Uterus (tissue), 2 donors: ENCODE measurements at regions not wholly inside any gene's neighbourhood (a gene's known extent, or its start where the extent isn't known, plus 50 kb on each side); places are given as distances from the start of the nearest gene placed in this dataset.

Source experiments
- POLR2A ChIP-seq, 2 donors: fragments of 450-650 bp; IDR thresholded peaks; one replicate each; pipeline ENCODE4 v1.6.1; 2016; ENCODE audit warnings: antibody characterized with exemption in 2 of 2, mild to moderate bottlenecking in 1 of 2, moderate library complexity in 1 of 2
- TF ChIP-seq, protein P1 (sequence below), 4 experiments: fragments of 200-600 bp in 2 of 4; fragments of 450-650 bp in 2 of 4; sonication (generic) in 2 of 4; IDR thresholded peaks; one replicate each; pipeline ENCODE4 v1.5.1; 2016 to 2019; ENCODE audit warnings: antibody characterized with exemption in 4 of 4, mild to moderate bottlenecking in 2 of 4, moderate library complexity in 1 of 4

DNA sequence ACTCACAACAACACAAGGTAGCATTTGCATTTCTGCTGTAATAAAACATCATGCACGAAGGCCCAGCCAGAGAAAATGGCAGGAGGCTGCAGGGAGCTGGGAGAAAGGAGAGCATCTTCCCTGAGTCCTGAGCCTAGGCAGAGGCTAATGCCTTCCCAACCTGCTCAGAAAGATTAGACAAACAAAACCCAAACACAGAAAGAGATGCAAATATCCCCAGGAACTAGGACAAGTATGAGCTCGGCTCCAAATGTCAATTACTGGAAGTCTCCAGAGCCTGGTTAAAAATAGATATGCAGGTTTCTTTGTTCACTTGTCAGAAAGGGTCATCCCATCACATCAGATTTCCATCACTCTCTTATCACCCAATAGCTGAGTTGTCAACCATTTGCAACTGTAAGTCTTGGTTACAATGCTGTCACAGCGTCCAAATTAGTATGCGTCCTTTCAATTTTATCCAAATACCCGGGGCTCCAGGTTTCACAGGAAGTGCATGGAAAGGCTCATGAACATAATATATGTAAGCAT is 316.5 kb upstream of the CELF2 start:
- TF ChIP-seq POLR2A (IDR thresholded peaks at IDR 0.05): no peak
- TF ChIP-seq, protein P1, sequence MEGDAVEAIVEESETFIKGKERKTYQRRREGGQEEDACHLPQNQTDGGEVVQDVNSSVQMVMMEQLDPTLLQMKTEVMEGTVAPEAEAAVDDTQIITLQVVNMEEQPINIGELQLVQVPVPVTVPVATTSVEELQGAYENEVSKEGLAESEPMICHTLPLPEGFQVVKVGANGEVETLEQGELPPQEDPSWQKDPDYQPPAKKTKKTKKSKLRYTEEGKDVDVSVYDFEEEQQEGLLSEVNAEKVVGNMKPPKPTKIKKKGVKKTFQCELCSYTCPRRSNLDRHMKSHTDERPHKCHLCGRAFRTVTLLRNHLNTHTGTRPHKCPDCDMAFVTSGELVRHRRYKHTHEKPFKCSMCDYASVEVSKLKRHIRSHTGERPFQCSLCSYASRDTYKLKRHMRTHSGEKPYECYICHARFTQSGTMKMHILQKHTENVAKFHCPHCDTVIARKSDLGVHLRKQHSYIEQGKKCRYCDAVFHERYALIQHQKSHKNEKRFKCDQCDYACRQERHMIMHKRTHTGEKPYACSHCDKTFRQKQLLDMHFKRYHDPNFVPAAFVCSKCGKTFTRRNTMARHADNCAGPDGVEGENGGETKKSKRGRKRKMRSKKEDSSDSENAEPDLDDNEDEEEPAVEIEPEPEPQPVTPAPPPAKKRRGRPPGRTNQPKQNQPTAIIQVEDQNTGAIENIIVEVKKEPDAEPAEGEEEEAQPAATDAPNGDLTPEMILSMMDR (IDR thresholded peaks at IDR 0.05): no peak
